AG10803 (cell line): ENCODE measurements at regions not wholly inside any gene's neighbourhood (a gene's known extent, or its start where the extent isn't known, plus 50 kb on each side); places are given as distances from the start of the nearest gene placed in this dataset.

Experiments used
- DNase-seq: peaks from one replicate; pipeline ENCODE4 v3.0.0; 2010; ENCODE audit warnings: low read depth
- H3K4me3 ChIP-seq: 2 replicates; pipeline ENCODE4 v1.5.1; 2011; ENCODE audit warnings: mild to moderate bottlenecking, low read length, control low read depth
- TF ChIP-seq, protein P1 (sequence below): conservative IDR thresholded peaks from 2 replicates; pipeline ENCODE4 v1.5.1; 2011; ENCODE audit warnings: mild to moderate bottlenecking, low read length, control low read depth, inconsistent platforms

DNA sequence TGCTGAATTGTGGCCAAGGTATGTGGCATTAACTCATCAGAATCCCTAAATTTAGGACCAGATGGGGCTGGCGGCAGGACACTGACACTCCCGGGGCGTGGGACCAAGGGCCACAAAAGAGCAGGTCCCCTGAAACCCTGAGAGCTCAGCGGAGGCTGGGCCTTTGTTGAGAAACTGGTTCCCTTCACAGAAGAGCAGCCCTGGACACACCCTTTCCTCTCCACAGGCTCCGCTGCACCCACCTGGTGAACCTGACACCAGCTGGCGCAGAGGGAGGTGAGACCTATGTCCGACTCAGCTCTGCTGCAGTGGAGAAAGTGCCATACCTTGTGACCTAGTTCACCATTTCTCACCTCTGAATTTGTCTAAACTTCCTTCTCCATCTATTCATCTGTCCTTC is 119.5 kb downstream of the RTP5 start:
- no peak overlapping the region for H3K4me3 ChIP-seq
- TF ChIP-seq, protein P1, sequence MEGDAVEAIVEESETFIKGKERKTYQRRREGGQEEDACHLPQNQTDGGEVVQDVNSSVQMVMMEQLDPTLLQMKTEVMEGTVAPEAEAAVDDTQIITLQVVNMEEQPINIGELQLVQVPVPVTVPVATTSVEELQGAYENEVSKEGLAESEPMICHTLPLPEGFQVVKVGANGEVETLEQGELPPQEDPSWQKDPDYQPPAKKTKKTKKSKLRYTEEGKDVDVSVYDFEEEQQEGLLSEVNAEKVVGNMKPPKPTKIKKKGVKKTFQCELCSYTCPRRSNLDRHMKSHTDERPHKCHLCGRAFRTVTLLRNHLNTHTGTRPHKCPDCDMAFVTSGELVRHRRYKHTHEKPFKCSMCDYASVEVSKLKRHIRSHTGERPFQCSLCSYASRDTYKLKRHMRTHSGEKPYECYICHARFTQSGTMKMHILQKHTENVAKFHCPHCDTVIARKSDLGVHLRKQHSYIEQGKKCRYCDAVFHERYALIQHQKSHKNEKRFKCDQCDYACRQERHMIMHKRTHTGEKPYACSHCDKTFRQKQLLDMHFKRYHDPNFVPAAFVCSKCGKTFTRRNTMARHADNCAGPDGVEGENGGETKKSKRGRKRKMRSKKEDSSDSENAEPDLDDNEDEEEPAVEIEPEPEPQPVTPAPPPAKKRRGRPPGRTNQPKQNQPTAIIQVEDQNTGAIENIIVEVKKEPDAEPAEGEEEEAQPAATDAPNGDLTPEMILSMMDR, result no peak
- no peak for DNase-seq

- no peak overlapping the region for H3K4me3 ChIP-seq
- DNase-seq, result no peak
- TF ChIP-seq, protein P1, result no peak
Measured at GRCh38 chr2:241990466-241990865, 120.9 kb downstream of the RTP5 start.

DNA sequence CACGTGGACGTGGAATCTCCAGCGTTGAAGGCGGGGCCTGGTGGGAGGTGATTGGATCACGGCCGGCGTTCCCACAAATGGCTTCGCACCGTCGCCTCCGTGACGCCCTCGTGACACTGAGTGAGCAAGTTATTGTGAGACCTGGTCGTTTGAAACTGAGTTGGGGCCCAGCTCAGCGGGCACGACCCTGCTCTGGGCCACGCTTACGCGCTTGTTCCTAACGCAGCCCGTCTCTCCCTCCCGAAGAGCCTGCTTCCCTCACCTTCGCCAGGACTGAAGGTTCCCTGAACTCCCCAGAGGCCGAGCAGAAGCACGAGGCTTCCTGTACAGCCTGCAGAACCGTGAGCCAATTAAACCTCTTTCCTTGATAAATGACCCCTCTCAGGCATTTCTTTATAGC is 121.8 kb downstream of the RTP5 start:
- TF ChIP-seq, protein P1, result no peak
- DNase-seq, result no peak
- no peak overlapping the region for H3K4me3 ChIP-seq

DNA sequence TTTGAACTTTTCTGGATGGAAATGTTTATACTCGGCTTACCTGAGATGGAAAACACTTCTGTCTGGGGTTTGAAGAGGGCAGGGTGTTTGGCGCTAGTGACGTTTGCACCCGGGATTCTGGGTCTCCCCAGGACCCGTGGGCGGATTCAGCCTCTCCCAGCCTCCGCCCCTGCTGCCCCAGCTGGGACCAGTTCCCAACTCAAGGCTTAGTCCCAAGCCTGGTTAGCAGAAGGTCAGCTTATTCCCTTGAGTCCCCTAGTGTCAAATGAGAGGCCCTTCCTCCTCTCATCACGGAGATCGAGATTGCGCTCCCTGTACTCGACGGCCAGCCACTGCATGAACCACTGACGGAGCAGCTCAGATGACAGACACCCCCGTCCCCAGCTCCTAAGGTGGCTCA is 123.2 kb downstream of the RTP5 start:
- H3K4me3 ChIP-seq, result no peak overlapping the region
- TF ChIP-seq, protein P1, result no peak
- no peak for DNase-seq

DNA sequence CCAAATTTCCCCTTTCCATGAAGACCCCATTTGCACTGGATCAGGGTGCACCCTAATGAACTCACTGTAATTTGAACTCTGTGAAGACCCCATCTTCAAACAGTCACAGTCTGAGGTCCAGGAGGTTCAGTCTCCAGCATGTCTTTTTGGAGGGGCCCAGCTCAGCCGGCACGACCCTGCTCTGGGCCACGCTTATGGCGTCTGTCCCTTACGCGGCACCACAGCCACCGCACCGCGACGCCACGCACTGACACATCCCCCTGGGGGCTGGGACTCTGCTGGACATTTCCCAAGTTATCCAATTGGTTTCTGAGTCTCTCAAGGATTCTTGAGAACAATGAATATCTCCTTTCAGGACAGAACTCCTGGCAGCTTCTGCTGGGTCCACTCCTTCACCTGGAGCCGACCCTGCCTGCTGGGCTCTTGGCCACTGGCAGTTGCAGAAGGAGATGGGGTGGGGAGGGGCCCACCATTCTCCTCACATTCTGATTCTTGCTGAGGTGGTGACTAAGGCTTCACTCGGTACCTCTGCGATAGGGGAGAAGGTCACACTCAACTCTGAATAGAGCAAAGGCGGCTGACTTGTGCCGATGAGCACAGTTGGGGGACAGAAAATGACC is 124.0 kb downstream of the RTP5 start:
- H3K4me3 ChIP-seq, result no peak overlapping the region
- DNase-seq, result no peak
- TF ChIP-seq, protein P1, result no peak

DNA sequence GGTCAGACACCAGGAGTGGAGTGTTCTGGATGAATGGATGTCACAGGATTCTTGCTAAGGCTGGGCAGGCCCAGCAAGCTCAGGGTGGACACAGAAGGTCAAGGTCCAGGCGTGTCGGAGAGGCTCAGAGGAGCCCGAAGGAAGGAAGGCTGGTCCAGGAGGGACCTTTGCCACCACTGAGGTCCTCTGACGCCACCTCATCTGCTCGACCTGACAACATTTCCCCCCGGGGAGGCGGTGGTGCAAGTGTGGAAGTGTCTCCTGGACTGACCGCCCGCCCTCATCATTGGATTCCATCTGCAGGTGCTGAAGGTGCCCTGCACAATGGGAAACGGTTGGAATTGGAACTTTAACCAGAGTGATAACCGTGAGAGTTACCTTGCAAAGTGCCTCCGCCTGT is 124.6 kb downstream of the RTP5 start:
- H3K4me3 ChIP-seq, result no peak overlapping the region
- TF ChIP-seq, protein P1, result no peak
- no peak for DNase-seq

GRCh38 chr2:241994556-241995213 is 125.2 kb downstream of the RTP5 start:
- no peak overlapping the region for H3K4me3 ChIP-seq
- DNase-seq, result no peak
- TF ChIP-seq, protein P1, result no peak
